ENCODE measurements at regions not wholly inside any gene's neighbourhood (a gene's known extent, or its start where the extent isn't known, plus 50 kb on each side); places are given as distances from the start of the nearest gene placed in this dataset.

DNA sequence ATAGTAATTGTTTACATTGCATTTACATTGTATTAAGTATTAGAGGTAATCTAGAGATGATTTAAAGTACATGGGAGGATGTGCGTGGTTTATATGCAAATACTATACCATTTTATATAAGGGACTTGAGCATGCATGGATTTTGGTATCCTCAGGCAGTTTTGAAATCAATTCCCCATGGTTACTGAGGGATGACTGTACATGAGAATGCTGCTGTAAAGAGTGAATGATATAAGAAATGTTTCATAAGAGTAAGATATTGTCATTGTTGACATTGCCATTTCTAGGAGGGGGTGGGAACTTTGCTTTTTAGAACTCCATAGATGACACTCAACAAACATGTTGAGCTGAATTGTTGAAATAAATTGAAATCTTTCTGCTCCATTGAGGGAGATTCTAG, 185.0 kb downstream of the SEMA6A start:
- no peak for DNase-seq (ENCODE audit: low spot score)

- DNase-seq (ENCODE audit: low spot score), result no peak
Observed at GRCh38 chr5:116388564-116389258, 185.9 kb downstream of the SEMA6A start.

DNA sequence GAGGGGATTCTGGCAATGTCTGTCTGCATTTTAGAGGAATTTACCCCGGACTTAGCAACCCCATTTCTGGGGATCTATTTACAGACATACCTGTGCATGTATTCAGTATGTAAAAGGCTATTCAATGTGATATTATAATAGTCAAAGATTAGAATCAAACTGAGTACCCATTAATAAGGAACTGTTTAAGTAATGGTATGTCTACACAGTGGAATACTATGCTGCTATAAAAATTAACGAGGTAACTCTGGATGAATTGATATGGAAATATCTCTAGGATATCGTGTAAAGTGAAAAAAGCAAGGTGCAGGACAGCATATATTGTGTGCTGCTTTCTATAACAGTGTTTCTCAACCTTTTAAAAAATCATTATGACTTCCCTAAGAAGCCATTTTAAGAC, 186.9 kb downstream of the SEMA6A start:
- no peak for DNase-seq (ENCODE audit: low spot score)

DNA sequence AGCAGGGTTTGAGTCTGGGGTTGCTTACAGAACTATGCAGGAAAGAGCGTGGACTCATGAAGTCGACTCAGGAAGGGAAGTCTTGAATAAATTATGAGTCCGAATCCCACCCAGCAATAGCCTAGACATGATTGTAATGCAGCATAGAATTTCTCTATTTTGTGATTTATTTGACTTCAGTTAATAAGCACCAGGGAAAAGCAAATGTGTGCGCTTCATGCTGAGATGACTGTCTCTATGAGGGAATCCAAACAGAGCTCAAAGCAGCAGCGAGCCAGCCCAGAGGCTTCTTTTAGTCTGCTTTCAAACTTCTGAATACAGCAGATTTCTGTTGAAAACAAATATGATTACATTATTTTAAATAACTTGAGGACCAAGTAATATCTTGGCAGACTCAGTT, 188.0 kb downstream of the SEMA6A start:
- DNase-seq (ENCODE audit: low spot score), result no peak

DNA sequence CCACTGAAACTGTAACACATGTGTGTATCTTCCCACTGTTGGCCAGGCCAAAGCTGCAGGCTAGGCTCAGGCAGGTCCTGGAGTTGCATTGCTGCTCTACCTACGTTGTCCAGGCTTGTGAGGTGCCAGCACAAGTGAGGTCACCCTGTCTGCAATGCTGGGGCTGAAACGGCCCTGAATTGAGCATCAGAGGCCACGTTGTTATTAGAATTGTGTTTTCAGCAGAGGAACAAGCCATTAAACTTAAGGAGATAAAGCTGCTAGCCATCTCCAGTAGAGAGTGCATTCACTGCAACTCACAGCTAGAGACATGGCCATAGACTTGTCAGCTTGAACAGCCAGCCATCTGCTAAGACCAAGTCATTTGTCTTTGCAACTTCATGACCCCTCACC, 191.8 kb downstream of the SEMA6A start:
- no peak for DNase-seq (ENCODE audit: low spot score)

DNA sequence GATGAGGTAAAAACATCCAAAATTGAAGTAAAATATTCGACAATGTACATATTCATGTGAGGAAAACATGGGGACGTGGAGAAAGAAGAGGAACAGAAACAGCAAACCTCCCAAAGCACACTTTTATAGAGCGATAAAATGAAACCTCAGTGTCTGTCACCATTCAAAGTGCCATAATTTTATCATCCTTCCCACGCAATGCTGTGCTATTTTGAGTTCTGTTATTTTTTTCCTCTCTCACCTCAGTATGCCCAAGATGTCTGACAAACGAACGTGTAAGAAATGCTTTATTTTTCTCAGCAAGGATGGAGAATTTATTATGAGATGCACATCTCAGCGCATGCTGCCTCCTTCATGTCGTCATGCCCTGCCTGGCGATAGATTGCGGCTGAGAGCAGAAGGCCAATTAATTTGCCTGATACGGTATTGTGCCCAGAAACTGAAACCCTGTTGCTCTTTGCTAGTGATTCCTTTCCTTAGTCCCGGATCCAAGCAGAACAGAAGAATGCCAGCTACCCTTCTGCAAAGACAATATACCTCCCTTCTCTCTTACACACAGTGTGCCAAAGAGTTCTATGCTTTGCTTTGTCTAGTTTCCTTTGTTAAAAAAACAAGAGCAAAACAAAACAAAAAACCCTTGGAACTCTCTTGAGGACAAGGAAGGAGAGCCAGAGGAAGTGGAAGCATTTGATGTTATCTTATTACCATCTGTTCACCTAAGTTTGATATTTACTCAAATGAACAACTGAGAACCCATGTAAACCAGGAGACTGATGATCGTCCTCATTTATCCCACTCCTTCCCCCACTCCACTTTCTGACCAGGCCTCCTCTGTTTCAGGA, 192.4 kb downstream of the SEMA6A start:
- no peak for DNase-seq (ENCODE audit: low spot score)

DNA sequence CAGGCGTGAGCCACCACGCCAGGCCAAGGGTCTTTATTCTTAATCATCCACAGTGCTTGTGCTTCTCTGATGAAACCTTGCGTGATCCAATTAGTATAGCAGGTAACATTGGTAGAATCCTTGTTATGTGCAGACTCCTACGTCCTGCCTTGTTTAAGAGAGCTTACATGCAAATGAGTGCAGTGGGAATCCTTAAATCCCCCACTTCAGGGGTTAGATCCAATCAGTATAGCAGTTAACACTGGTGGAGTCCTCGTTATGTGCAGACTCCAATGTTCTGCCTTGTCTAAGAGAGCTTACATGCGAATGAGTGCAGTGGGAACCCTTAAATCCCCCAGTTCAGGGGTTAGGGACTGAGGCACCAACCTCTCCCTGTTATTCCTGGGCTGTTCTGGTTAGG, 193.4 kb downstream of the SEMA6A start:
- no peak for DNase-seq (ENCODE audit: low spot score)

DNA sequence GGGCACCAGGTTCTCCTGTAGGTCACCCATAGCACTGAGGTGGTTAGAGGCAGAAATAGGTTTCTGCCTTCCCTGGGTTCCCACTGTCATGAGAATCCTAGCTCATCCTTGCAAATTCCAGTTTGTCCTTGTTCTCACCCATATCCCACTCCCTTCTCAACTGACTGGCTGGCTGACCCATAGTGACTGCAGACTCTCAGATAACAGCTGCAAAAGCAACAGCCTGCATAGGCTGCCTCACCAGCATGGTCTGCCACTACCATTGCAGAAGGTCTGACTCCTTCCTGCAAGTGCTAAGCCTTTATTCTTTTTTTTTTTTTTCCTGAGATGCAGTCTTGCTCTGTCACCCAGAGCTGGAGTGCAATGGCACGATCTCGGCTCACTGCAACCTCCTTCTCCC, 194.0 kb downstream of the SEMA6A start:
- no peak for DNase-seq (ENCODE audit: low spot score)

DNA sequence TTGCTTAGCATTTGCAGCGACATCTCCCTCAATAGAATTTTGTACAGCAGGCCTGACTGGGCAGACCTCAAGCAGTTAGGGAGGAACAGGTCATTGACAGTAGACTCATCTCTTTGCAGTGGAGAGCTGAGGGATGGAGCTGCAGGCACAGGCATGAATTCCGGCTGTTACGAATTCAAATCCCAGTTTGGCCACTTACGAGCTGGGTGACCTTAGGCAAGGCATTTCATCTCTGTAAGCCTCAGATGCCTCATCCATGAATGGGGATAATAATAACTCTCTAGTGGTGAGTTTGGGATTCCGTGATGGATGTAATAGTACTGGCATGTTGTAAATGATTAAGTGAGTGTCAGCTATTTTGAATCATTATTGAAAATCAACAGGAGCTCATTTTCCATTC, 195.3 kb downstream of the SEMA6A start:
- DNase-seq (ENCODE audit: low spot score), result no peak

DNA sequence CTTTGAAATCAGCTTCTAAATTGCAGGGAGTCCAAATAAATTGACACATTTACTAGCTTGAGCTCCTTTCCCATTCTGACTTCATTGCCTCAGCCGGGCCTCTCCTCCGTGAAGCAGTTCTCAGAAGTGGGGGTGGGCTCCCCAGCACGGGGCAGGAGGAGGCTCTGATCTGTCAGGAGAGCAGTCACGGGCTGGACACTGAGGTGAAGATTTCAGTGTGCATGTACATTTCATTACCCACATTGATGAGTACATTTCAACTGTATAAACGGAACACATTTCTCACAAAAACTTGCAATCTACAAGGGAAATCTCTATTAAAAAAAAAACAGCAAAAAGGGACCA, 195.9 kb downstream of the SEMA6A start:
- DNase-seq (ENCODE audit: low spot score), result no peak

GRCh38 chr5:116378007-116378776, 196.4 kb downstream of the SEMA6A start:
- DNase-seq (ENCODE audit: low spot score), result no peak

DNA sequence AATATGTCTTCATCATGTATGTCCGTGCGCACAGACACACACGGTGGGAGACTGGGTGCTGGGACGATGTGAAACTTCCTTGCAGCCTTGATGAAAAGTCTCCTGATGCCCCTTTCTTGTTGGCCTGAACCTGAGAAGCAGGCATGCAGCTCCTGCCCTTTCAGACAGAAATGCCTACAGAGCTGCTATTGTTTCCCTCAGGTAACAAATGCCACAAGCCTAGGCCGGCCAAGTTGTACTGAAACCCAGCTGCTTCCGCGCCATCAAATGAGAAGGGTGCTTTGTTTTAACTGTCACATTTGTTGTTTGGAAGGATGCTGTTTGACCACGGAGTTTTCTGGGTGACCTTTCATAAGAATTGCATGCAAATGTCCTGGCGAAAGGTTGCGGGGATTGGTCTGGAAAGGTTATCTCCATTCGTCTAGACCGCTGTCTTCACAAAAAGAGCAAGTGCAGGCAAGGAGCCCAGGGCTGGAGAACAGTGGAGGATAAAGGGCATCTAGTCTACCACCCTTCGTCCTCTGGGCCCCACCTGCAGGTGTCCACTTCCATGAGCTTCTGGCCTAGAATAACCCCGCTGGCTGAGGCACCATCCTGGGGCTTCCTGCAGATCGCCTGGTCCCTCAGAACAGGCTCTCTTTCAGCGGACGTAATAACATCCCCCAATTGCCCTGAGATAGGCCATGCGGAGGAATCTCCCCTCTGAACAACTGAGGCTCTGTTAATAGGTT, 197.2 kb downstream of the SEMA6A start:
- DNase-seq (ENCODE audit: low spot score), result no peak

DNA sequence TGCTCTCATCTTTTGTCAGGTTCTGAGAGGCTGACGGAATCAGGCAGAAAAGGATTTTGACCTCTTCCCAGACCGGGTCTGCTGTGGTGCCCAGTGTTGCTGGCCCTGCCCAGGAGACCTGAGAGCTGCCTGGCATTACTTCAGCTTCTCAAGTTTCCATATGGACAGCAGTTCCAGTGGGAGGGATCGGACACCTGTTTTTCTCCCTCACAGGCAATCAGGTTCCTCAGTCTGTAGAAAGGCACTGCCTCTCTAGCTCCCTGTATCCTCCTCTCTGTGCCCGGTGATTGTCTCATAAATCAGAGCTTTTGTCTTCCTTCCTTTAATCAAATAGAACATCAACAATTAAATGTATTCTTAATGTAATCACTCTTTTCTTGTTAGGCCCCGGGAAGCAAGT, 198.7 kb downstream of the SEMA6A start:
- DNase-seq (ENCODE audit: low spot score), result no peak

DNA sequence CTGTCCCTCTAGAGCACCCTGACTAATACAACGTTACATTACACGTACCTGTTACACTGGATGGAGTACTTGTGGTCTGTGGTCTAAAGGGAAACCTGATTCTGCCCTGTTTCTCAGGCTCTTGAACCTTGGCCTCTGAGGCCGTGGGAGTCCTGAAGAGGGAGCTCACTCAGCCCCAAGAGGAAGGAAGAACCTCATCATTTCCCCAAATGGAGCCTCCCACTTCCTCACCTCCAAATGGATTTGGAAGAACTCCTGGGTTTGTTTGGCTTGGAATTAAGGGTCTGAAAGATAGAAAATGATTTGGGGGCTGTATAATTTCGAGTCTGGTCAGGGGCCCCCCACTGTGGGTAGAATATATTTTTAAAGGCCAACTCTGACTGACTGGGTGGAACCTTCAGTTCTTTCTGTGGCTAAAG, 200.2 kb downstream of the SEMA6A start:
- DNase-seq (ENCODE audit: low spot score), result no peak

DNA sequence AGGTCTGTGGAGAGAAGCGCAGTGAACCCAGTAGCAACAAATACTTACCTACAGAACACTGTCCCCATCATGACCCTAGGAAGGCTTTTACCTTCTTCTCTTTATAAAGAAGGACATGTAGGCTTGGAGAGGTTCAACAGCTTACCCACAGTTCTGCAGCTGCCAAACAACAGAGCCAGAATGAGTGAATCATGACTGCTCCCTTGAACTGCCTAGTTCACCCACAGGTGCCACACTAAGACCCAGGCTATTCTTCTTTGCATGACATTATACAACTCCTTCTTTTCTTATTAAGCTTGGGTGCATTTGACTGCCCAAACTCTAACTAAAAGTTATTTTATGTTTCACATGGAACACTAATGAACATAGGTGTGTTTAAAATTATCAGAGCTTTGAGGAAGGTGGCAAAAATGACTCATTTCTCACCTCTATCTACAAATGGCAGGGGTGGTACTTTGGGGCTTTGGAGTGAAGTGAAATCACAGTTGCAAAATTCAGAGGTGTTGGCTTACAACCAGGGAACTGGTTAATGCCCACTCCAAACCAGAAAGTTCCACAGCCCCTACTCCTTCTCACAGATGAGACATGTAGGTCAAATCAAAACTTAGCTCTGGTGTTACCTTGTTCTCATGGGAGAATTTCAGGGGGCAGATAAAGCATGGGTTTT, 201.6 kb downstream of the SEMA6A start:
- no peak for DNase-seq (ENCODE audit: low spot score)

DNA sequence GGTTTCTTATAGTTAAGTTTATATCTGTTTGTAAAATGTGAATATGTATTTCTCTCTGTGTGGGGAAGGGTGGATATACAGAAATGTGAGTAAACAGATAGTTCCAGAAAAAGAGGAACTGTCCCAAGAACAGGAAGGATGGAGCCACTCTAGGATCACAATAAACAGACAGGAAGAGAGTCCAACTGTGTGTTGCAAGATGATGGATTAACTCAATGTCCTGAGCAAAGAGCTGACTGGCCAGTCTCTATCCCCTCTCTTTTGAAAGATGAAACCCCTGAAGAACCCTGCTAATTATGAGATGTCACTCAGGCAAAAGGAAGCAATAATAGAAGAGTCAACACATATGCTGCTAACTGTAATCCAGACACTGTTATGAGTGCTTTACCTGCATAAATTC, 202.7 kb downstream of the SEMA6A start:
- no peak for DNase-seq (ENCODE audit: low spot score)

- DNase-seq (ENCODE audit: low spot score), result no peak
Observed at GRCh38 chr5:116371431-116371830, 203.2 kb downstream of the SEMA6A start.

- DNase-seq (ENCODE audit: low spot score), result no peak
Observed at GRCh38 chr5:116370886-116371285, 203.7 kb downstream of the SEMA6A start.

- no peak for DNase-seq (ENCODE audit: low spot score)
Observed at GRCh38 chr5:116370149-116370548, 204.5 kb downstream of the SEMA6A start.

GRCh38 chr5:116365006-116365496, 209.6 kb downstream of the SEMA6A start:
- no peak for DNase-seq (ENCODE audit: low spot score)

DNA sequence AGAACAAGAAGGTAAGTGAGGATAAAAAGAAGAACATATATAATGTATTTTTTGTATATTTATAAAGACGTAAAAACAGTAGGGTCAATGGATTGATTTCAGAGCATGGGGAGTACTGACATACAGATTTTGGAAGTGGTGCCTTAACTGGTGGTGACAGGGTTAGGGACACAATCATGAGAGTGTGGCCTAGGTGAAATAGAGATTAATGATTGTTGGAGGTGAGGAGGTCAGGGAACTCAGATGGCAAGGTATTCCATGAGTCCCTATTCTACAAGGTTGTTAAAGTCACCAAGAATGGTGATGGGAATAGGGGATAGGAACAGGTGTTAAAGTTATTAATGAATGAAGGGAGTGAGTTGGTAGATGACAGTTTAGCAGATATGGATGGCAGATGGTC, 210.8 kb downstream of the SEMA6A start:
- no peak for DNase-seq (ENCODE audit: low spot score)

All from COLO829 (cell line).